ENCODE measurements at regions not wholly inside any gene's neighbourhood (a gene's known extent, or its start where the extent isn't known, plus 50 kb on each side); places are given as distances from the start of the nearest gene placed in this dataset.
"Not testable (repeated sequence)": the region's sequence is repeated elsewhere in the genome, so short reads cannot be mapped to it uniquely, and the experiment has no call there.

GRCh38 chr7:112692333-112692732 lies 97.9 kb downstream of the TMEM168 start:
- Histone ChIP-seq H3K9me2 (replicated peaks; ENCODE audit: low read length) (no peaks in the 10 kb centered on the region), H3K4me2 (ENCODE audit: low read length) (no peak overlapping the region), H3K79me2 (ENCODE audit: low read length) (no peaks in the 10 kb centered on the region), H3K9me3 (ENCODE audit: low read length) (no peaks in the 10 kb centered on the region), H3K27ac (ENCODE audit: low read length) (no peak overlapping the region), H3F3A (ENCODE audit: low read length, unreplicated experiment) (no peaks in the 10 kb centered on the region), H3K4me1 (ENCODE audit: insufficient read depth, low read length) (no peaks in the 10 kb centered on the region), H3K36me3 (ENCODE audit: low read depth, low read length) (no peaks in the 10 kb centered on the region), H3K4me3 (ENCODE audit: low read length) (no peak overlapping the region), H2AFZ (ENCODE audit: low read length) (no peak overlapping the region), H3K27me3 (ENCODE audit: low read length) (no peaks in the 10 kb centered on the region), H4K20me1 (ENCODE audit: low read length) (no peaks in the 10 kb centered on the region), H3K9ac (ENCODE audit: low read length) (no peak overlapping the region)
- ChIA-PET CTCF (no interaction called here), POLR2A (ENCODE audit: unreplicated experiment) (no interaction called here)
- ATAC-seq, result no peak
- BruUV-seq (replicated peaks), result no TSS peak
- TF ChIP-seq EZH2 (IDR thresholded peaks at IDR 0.05; ENCODE audit: low read length, unreplicated experiment) (no peak), EZH2phosphoT487 (IDR thresholded peaks at IDR 0.05; ENCODE audit: borderline replicate concordance, low read length) (no peak), CTCF (conservative IDR thresholded peaks at IDR 0.05; ENCODE audit: low read depth, low read length) (no peak)
- intact Hi-C loops (cut with micrococcal nuclease), result no loop called here
- DNase-seq, result no peak

DNA sequence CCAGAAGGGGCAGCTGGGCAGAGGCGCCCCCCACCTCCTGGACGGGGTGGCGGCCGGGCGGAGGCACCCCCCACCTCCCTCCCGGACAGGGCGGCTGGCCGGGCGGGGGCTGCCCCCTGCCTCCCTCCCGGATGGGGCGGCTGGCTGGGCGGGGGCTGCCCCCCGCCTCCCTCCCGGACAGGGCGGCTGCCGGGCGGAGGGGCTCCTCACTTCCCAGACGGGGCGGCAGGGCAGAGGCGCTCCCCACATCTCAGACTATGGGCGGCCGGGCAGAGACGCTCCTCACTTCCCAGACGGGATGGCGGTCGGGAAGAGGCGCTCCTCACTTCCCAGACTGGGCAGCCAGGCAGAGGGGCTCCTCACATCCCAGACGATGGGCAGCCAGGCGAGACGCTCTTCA lies 93.0 kb downstream of the TMEM168 start:
- H3K4me1 ChIP-seq (ENCODE audit: insufficient read depth, low read length); H3K9me2 ChIP-seq (replicated peaks; ENCODE audit: low read length); ATAC-seq; H4K20me1 ChIP-seq (ENCODE audit: low read length); H2AFZ ChIP-seq (ENCODE audit: low read length); BruUV-seq (replicated peaks); H3K4me3 ChIP-seq (ENCODE audit: low read length); H3K79me2 ChIP-seq (ENCODE audit: low read length); H3K4me2 ChIP-seq (ENCODE audit: low read length); DNase-seq; H3K27ac ChIP-seq (ENCODE audit: low read length); POLR2A ChIA-PET (ENCODE audit: unreplicated experiment); H3K9me3 ChIP-seq (ENCODE audit: low read length); H3K9ac ChIP-seq (ENCODE audit: low read length); H3K36me3 ChIP-seq (ENCODE audit: low read depth, low read length); CTCF ChIA-PET; intact Hi-C loops (cut with micrococcal nuclease); H3F3A ChIP-seq (ENCODE audit: low read length, unreplicated experiment): not testable (repeated sequence)
- H3K27me3 ChIP-seq (ENCODE audit: low read length), result peaks cover 18% of the 10 kb centered on the region

GRCh38 chr7:112699725-112700513 lies 90.3 kb downstream of the TMEM168 start:
- no peak overlapping the region for H2AFZ ChIP-seq (ENCODE audit: low read length)
- no TSS peak for BruUV-seq (replicated peaks)
- no peaks in the 10 kb centered on the region for H4K20me1 ChIP-seq (ENCODE audit: low read length)

More at GRCh38 chr7:112699725-112700513, 90.3 kb downstream of the TMEM168 start:
- Histone ChIP-seq H3F3A (ENCODE audit: low read length, unreplicated experiment) (no peaks in the 10 kb centered on the region), H3K4me1 (ENCODE audit: insufficient read depth, low read length) (no peaks in the 10 kb centered on the region), H3K79me2 (ENCODE audit: low read length) (no peaks in the 10 kb centered on the region), H3K27ac (ENCODE audit: low read length) (no peak overlapping the region), H3K9me3 (ENCODE audit: low read length) (no peaks in the 10 kb centered on the region), H3K36me3 (ENCODE audit: low read depth, low read length) (no peaks in the 10 kb centered on the region), H3K27me3 (ENCODE audit: low read length) (peaks cover 25% of the 10 kb centered on the region), H3K9me2 (replicated peaks; ENCODE audit: low read length) (no peaks in the 10 kb centered on the region), H3K9ac (ENCODE audit: low read length) (no peak overlapping the region), H3K4me2 (ENCODE audit: low read length) (no peak overlapping the region), H3K4me3 (ENCODE audit: low read length) (no peak overlapping the region)
- intact Hi-C loops (cut with micrococcal nuclease), result no loop called here
- ChIA-PET POLR2A (ENCODE audit: unreplicated experiment) (no interaction called here), CTCF (no interaction called here)
- no peak for ATAC-seq
- no peak for DNase-seq
- TF ChIP-seq CTCF (conservative IDR thresholded peaks at IDR 0.05; ENCODE audit: low read depth, low read length) (no peak), EZH2 (IDR thresholded peaks at IDR 0.05; ENCODE audit: low read length, unreplicated experiment) (no peak), EZH2phosphoT487 (IDR thresholded peaks at IDR 0.05; ENCODE audit: borderline replicate concordance, low read length) (no peak)

All from PC-3 (cell line).